Right lobe of liver (tissue), 4 donors: ENCODE measurements at regions not wholly inside any gene's neighbourhood (a gene's known extent, or its start where the extent isn't known, plus 50 kb on each side); places are given as distances from the start of the nearest gene placed in this dataset.

Source experiments
- CTCF ChIP-seq, 4 donors: fragments of 200-600 bp in 3 of 4; fragments of 450-650 bp in 1 of 4; IDR thresholded peaks; one replicate each; pipeline versions ENCODE4 v1.5.1 to v1.8.0; 2016 to 2022; ENCODE audit warnings: antibody characterized with exemption in 4 of 4, mild to moderate bottlenecking in 2 of 4
- POLR2A ChIP-seq: fragments of 450-650 bp; IDR thresholded peaks from one replicate; pipeline ENCODE4 v1.6.1; 2017; ENCODE audit warnings: antibody characterized with exemption, mild to moderate bottlenecking
- donor health status: DM: no; HTN: no; CAD: no.
- donor health status: DM: no; HTN: no; CAD: no.
- donor health status: DM: no; HTN: yes; CAD: no.

GRCh38 chr17:34024386-34024785, 230.7 kb upstream of the CCL2 start:
- TF ChIP-seq POLR2A (no peak), CTCF (IDR thresholded peaks at IDR 0.05) (no peak)
